ENCODE measurements at regions not wholly inside any gene's neighbourhood (a gene's known extent, or its start where the extent isn't known, plus 50 kb on each side); places are given as distances from the start of the nearest gene placed in this dataset.
"Not testable (repeated sequence)": the region's sequence is repeated elsewhere in the genome, so short reads cannot be mapped to it uniquely, and the experiment has no call there.

- DNase-seq (ENCODE audit: low spot score): not testable (repeated sequence)
Measured at GRCh38 chr9:42325561-42325960, 142.1 kb downstream of the SPATA31A6 start.

DNA sequence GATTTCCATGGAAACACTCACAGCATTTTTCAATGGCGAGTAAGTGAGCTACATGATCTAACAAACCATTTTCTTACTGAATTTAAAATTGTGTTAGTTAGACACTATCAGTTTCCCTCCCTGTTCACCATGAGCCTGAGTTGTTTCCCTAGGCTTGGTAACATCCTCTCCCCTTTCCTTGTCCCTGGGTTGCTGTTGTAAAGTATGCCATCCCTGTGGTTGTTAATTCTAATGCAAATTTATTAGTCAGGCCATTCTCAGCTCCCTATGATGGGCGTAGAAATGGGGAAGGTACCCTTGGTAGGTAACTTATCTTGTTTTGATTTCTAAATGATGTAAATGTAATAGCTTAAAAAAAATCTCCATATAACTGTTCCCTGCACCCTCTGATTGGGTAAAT lies 143.0 kb downstream of the SPATA31A6 start:
- DNase-seq (ENCODE audit: low spot score): not testable (repeated sequence)

- not testable (repeated sequence) for DNase-seq (ENCODE audit: low spot score)
Measured at GRCh38 chr9:42335342-42335741, 151.9 kb downstream of the SPATA31A6 start.

- not testable (repeated sequence) for DNase-seq (ENCODE audit: low spot score)
Measured at GRCh38 chr9:42335984-42336657, 152.7 kb downstream of the SPATA31A6 start.

DNA sequence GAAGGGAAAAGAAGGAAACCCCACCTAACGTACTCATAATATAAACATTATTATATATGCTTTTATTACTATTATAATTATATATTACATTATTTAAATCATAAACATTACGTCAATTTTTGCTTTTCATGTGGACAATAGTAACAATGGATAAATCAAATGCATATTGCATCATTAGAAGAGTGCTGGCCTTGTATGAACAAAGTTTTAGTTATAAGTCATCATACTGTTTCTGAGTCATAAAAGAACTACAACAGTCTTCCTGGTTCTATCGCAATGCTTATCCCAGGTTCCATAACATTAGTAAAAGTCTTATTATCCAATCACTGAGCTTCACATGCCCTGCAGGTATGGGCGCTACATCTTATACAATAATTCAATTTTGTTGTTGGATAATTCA lies 154.8 kb downstream of the SPATA31A6 start:
- DNase-seq (ENCODE audit: low spot score): not testable (repeated sequence)

GRCh38 chr9:42339671-42340434 lies 156.4 kb downstream of the SPATA31A6 start:
- DNase-seq (ENCODE audit: low spot score): not testable (repeated sequence)

DNA sequence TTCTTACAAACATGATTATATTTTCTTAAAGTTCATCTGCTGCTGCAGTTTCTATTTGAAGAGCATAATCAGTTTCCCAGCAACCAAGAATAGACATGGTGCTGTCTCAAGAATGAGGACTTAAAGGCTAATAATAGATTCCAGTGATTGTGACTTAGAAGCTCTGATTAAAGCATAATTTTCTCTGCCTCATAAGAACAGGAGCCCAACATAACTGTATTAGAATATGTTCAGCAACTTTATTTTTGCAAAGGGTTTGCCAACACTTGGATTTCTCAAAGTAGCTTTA lies 156.9 kb downstream of the SPATA31A6 start:
- DNase-seq (ENCODE audit: low spot score): not testable (repeated sequence)

GRCh38 chr9:42341860-42342259 lies 158.4 kb downstream of the SPATA31A6 start:
- not testable (repeated sequence) for DNase-seq (ENCODE audit: low spot score)

DNA sequence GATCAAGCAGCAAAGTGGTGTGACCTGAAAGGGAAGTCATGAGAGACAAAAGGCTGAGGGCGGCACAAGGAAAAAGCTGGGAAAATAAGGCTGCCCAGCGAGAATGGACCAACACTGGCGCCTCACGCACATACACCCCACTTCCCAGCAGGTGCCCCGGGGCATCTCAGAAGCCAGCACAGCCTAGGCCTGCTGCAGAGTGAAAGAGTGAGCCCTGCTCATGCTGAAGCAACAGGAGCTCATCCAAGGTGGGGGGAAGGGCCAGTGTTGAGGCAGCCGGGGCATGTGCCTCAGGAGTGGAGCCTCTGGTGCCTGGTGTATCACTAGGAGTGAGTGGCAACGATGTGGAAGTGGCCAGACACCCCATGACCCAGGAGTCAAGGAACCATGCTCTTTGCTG lies 158.8 kb downstream of the SPATA31A6 start:
- not testable (repeated sequence) for DNase-seq (ENCODE audit: low spot score)

DNA sequence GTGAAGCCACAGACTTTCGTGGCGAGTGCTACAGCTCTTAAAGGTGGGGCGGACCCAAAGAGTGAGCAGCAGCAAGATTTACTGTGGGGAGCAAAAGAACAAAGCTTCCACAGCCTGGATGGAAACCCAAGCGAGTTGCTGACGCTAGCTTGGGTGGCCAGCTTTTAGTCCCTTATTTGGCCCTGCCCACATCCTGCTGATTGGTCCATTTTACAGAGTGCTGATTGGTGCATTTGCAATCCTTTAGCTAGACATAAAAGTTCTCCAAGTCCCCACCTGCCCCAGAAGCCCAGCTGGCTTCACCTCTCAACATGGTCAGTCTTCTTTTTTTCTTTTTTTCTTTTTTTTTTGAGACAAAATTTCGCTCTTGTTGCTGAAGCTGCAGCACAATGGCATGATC lies 161.0 kb downstream of the SPATA31A6 start:
- DNase-seq (ENCODE audit: low spot score): not testable (repeated sequence)

- not testable (repeated sequence) for DNase-seq (ENCODE audit: low spot score)
Measured at GRCh38 chr9:42346916-42347315, 163.5 kb downstream of the SPATA31A6 start.

DNA sequence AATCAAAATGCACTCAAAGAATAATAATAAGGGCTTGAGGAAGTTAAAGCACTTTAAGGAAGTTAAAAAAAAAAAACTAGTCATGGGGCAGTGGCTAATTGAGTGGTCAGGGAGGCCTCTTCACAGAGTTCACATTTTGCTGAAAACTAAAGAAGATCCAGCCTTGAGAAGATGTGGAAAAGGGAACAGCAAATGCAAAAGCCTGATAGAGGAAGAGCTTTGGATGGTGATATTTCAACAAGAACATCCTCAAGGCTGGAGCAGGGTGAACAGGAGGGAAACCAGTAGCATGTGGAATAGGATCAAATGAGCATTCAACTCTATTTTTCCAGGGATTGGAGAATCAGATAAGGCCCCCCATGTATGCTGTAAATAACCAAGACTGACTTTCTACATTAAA lies 165.7 kb downstream of the SPATA31A6 start:
- not testable (repeated sequence) for DNase-seq (ENCODE audit: low spot score)

- not testable (repeated sequence) for DNase-seq (ENCODE audit: low spot score)
Measured at GRCh38 chr9:42350412-42350811, 167.0 kb downstream of the SPATA31A6 start.

GRCh38 chr9:42357604-42358373 lies 174.3 kb downstream of the SPATA31A6 start:
- DNase-seq (ENCODE audit: low spot score): not testable (repeated sequence)

DNA sequence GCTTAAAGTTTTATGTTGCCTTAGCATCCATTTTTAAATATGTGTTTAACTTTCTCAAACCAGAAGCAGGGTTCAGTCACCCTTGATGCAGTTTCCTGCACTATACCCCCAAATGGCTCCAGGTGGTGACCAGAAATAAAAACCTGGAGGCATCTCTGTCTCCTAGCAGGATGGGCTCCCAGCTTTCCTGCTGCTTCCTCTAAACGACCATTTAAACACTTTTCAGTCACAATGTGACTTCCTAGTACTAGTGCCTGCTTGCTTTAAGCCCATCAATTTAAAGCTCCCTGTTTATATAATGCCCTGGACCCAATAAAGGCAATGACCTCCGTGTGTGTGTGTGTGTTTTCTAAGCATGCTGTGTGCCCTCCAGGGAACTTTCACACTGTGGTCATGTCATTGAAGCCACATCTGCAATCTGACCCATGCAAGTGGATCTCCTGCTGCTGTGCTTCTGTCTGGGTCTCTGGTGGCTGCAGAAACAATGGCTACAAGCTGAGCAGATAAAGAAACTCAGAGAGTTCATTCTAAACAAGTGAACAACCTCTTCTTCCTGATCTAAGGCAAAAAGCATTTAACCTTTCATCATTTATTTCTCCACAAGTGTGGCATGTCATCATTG lies 175.3 kb downstream of the SPATA31A6 start:
- not testable (repeated sequence) for DNase-seq (ENCODE audit: low spot score)

DNA sequence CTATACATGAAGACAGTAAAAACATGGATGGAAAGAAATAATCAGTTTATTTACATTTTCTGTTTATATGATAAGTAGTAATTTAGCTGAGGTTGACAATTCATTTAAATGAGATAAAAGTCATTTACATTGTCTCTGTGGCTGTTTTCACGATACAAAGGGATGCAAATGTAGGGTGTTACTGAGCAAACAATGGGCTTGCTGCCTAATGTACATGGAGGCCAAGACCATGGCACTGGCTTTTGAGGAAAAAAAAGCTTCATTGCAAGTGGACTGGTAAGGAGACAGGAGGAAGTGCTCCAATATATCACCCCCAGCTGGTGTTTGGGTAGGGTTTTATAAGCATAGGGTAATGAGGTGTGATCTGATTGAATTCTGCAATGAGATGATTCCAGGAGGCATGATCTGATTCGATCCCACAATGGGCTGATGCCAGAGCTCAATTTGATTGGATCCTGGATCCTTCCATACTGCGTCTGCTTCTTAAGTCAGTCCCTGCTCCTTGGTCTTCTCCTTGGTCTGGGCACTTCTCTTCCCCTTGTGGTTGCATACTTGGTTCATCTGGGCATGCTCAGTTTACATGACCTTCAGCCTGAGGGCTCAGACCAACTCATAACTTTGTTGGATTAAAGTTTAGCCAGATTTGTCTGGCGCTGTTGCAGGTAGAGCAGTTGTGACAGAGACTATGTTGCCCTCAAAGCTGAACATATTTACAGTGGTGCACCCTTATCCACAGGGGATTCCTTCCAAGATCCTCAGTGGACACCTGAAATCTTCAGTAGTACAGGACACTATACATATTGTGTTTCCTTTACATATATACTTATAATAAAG lies 181.2 kb downstream of the SPATA31A6 start:
- not testable (repeated sequence) for DNase-seq (ENCODE audit: low spot score)

- peak; percentile 17 for DNase-seq (ENCODE audit: low spot score)
Measured at GRCh38 chr9:42365244-42365945, 181.9 kb downstream of the SPATA31A6 start.

DNA sequence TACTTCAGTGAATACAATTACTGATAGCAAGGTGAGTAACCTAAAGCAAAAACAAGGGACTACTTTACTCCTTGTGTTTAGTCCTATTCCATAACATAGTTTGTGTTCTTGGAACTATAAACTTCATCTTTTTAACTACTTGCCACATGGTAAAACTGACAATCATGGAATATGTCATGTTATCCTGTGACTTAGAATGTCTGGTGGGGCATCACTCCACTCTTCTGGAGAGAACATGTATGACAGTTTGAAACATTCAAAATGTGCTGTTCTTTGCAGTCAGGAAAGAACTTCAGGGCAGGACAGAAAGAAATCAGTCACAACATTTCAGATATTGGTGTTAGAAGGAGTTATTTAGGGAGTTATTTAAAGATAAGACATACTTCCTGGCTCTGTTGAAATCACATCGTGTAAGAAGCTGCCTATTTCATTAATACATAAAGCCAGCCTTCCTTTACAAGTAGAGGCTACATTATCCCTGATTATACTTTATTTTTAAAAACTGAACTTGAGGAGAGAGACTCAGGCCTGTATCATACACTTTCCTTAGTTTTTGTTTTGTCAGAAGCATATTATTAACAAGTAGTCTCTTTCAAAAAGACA lies 184.9 kb downstream of the SPATA31A6 start:
- DNase-seq (ENCODE audit: low spot score): not testable (repeated sequence)

- DNase-seq (ENCODE audit: low spot score): not testable (repeated sequence)
Measured at GRCh38 chr9:42370172-42370571, 186.7 kb downstream of the SPATA31A6 start.

- DNase-seq (ENCODE audit: low spot score): not testable (repeated sequence)
Measured at GRCh38 chr9:42371417-42371816, 188.0 kb downstream of the SPATA31A6 start.

All from COLO829 (cell line).